ENCODE measurements at regions not wholly inside any gene's neighbourhood (a gene's known extent, or its start where the extent isn't known, plus 50 kb on each side); places are given as distances from the start of the nearest gene placed in this dataset.
"Not testable (repeated sequence)": the region's sequence is repeated elsewhere in the genome, so short reads cannot be mapped to it uniquely, and the experiment has no call there.

GRCh38 chr18:71324356-71324755 lies 1035.5 kb downstream of the SOCS6 start:
- in situ Hi-C loops (cut with MboI; ENCODE audit: low sequenced_read_pairs in 4 of 4), result no loop called here
- H3K36me3 ChIP-seq, result no peaks in the 10 kb centered on the region
- no peak overlapping the region for H3K27ac ChIP-seq
- DNase-seq, result no peak
- no peaks in the 10 kb centered on the region for H3K4me1 ChIP-seq
- no peak for ATAC-seq
- H3K27me3 ChIP-seq, result no peaks in the 10 kb centered on the region
- intact Hi-C loops (cut with DNase I; ENCODE audit: low total_unique reads), result no loop called here
- TF ChIP-seq CTCF (IDR thresholded peaks at IDR 0.05 in 4 of 5, conservative IDR thresholded peaks at IDR 0.05 in 1 of 5), result no peak
- TF ChIP-seq POLR2A (IDR thresholded peaks at IDR 0.05), result no peak
- no peak overlapping the region for H3K4me3 ChIP-seq
- no peaks in the 10 kb centered on the region for H3K9me3 ChIP-seq

GRCh38 chr18:71322201-71322600 lies 1033.4 kb downstream of the SOCS6 start:
- H3K27me3 ChIP-seq, result no peaks in the 10 kb centered on the region
- H3K4me1 ChIP-seq, result no peaks in the 10 kb centered on the region
- intact Hi-C loops (cut with DNase I; ENCODE audit: low total_unique reads), result no loop called here
- no peaks in the 10 kb centered on the region for H3K36me3 ChIP-seq
- ATAC-seq (no peak), DNase-seq (no peak)
- in situ Hi-C loops (cut with MboI; ENCODE audit: low sequenced_read_pairs in 4 of 4), result no loop called here
- H3K4me3 ChIP-seq, result no peak overlapping the region
- H3K9me3 ChIP-seq, result no peaks in the 10 kb centered on the region
- H3K27ac ChIP-seq, result no peak overlapping the region
- TF ChIP-seq POLR2A (IDR thresholded peaks at IDR 0.05) (no peak), CTCF (IDR thresholded peaks at IDR 0.05 in 4 of 5, conservative IDR thresholded peaks at IDR 0.05 in 1 of 5) (no peak)

- Histone ChIP-seq H3K4me3 (no peak overlapping the region), H3K27ac (no peak overlapping the region), H3K27me3 (no peaks in the 10 kb centered on the region), H3K36me3 (no peaks in the 10 kb centered on the region), H3K4me1 (no peaks in the 10 kb centered on the region), H3K9me3 (no peaks in the 10 kb centered on the region)
- no peak for DNase-seq
- TF ChIP-seq CTCF (IDR thresholded peaks at IDR 0.05 in 4 of 5, conservative IDR thresholded peaks at IDR 0.05 in 1 of 5) (no peak), POLR2A (IDR thresholded peaks at IDR 0.05) (no peak)
- no peak for ATAC-seq
- in situ Hi-C loops (cut with MboI; ENCODE audit: low sequenced_read_pairs in 4 of 4), result no loop called here
- intact Hi-C loops (cut with DNase I; ENCODE audit: low total_unique reads), result no loop called here
Observed at GRCh38 chr18:71321319-71321718, 1032.5 kb downstream of the SOCS6 start.

GRCh38 chr18:71304856-71305255 lies 1016.0 kb downstream of the SOCS6 start:
- DNase-seq (no peak), ATAC-seq (no peak)
- intact Hi-C loops (cut with DNase I; ENCODE audit: low total_unique reads), result no loop called here
- Histone ChIP-seq H3K36me3 (no peaks in the 10 kb centered on the region), H3K27ac (no peak overlapping the region), H3K9me3 (no peaks in the 10 kb centered on the region), H3K27me3 (no peaks in the 10 kb centered on the region), H3K4me3 (no peak overlapping the region), H3K4me1 (no peaks in the 10 kb centered on the region)
- TF ChIP-seq POLR2A (IDR thresholded peaks at IDR 0.05) (no peak), CTCF (IDR thresholded peaks at IDR 0.05 in 4 of 5, conservative IDR thresholded peaks at IDR 0.05 in 1 of 5) (no peak)
- in situ Hi-C loops (cut with MboI; ENCODE audit: low sequenced_read_pairs in 4 of 4), result no loop called here

- ATAC-seq; intact Hi-C loops (cut with DNase I; ENCODE audit: low total_unique reads); H3K4me3 ChIP-seq; H3K27me3 ChIP-seq; H3K27ac ChIP-seq; DNase-seq; H3K9me3 ChIP-seq; in situ Hi-C loops (cut with MboI; ENCODE audit: low sequenced_read_pairs in 4 of 4); H3K36me3 ChIP-seq; H3K4me1 ChIP-seq: not testable (repeated sequence)
Observed at GRCh38 chr18:71303743-71304142, 1014.9 kb downstream of the SOCS6 start.
